Right ventricle myocardium superior (tissue), 1 donor: ENCODE measurements at regions not wholly inside any gene's neighbourhood (a gene's known extent, or its start where the extent isn't known, plus 50 kb on each side); places are given as distances from the start of the nearest gene placed in this dataset.
A peak's percentile ranks its signal among the peaks of the same experiment; 100 is the strongest.
"Not testable (repeated sequence)": the region's sequence is repeated elsewhere in the genome, so short reads cannot be mapped to it uniquely, and the experiment has no call there.

Experiments used
- ATAC-seq: fragments of 200-7000 bp; cut with Tn5 transposase; one replicate; pipeline ENCODE4 v1.9.1; 2020; ENCODE audit warnings: mild to moderate bottlenecking; ENCODE audit not compliant: poor library complexity
- DNase-seq: peaks from one replicate; pipeline ENCODE4 v3.0.0-alpha.2; 2020
- intact Hi-C: fragments of 100-400 bp; cut with DNase I; formaldehyde crosslinking; loops from one replicate; pipeline ENCODE4 v1.11.2; 2022
- donor health status: DM: no; HTN: yes; CAD: no; lungs with severe emphysema.

DNA sequence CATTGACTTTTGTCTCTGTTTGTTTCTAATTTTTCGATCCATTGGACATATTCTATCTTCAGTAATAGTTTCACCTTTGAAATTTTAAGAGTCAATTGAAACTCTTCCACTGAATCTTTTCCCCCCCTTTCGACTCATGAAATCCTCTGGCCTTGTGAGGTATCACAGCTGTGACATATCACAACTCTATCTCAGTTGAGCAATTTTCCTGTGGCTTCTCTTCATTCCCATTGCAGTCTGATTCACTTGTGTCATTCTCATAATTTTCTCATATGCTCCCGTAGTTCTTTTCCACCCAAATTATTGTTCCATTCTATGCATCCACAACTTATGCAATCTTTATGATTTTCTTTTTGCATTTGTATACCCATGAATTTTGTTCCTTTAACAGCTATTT, 261.6 kb downstream of the DACT1 start:
- intact Hi-C loops: no loop called here
- DNase-seq (no peak), ATAC-seq (peak; percentile 70)

- no peak for ATAC-seq
- DNase-seq: no peak
- intact Hi-C loops: no loop called here
Measured at GRCh38 chr14:58901826-58902225, 264.1 kb downstream of the DACT1 start.

- DNase-seq: no peak
- intact Hi-C loops: no loop called here
- ATAC-seq: no peak
Measured at GRCh38 chr14:58904776-58905175, 267.0 kb downstream of the DACT1 start.

DNA sequence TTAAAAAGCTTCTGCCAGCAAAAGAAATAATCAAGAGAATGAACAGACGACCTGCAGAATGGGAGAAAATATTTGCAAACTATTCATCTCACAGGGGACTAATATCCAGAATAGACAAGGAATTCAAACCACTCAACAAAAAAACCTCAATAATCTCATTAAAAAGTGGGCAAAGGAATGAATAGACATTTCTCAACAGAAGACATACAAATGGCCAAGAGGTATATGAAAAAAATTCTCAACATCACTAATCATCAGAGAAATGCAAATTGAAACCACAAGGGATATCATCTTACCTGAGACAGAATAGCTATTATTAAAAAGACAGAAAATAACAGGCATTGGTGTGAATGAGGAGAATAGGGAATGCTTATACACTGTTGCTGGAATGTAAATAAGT, 270.0 kb downstream of the DACT1 start:
- ATAC-seq: no peak
- intact Hi-C loops: no loop called here
- DNase-seq: no peak

GRCh38 chr14:58912287-58912686, 274.5 kb downstream of the DACT1 start:
- intact Hi-C loops: no loop called here
- ATAC-seq: no peak
- DNase-seq: no peak

- ATAC-seq: no peak
- intact Hi-C loops: no loop called here
- no peak for DNase-seq
Measured at GRCh38 chr14:58912799-58913432, 275.2 kb downstream of the DACT1 start.

DNA sequence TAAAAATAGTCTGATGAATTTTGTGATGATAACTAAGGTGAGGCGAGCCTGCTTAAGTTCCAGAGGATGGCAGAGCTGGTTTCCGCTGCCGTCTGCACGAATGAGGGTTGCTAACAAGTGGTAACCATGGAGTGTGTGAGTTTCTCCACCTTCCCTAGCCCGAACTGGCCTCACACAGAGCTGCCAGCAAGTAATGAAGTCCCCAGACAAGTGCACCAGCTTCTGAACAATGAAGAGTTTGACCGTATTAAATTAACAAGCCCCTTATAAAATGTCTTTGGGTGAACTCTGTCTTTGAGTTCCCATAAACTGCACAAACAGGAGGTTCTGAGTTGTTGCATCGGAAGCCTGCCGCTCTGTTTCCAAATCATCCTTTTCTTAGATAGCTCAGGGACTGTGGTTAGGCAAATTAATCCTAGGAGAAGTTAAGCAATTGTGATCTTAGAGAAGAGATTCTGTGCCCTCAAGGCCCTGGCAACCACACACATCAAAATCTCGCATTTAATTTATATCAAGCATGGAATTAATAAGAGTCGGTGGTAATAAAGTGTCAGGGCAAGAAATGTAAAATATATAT, 274.1 kb upstream of the DAAM1 start:
- DNase-seq (no peak), ATAC-seq (no peak)
- intact Hi-C loops: no loop called here

- intact Hi-C loops: no loop called here
- ATAC-seq (no peak), DNase-seq (no peak)
Measured at GRCh38 chr14:58915646-58916045, 272.8 kb upstream of the DAAM1 start.

DNA sequence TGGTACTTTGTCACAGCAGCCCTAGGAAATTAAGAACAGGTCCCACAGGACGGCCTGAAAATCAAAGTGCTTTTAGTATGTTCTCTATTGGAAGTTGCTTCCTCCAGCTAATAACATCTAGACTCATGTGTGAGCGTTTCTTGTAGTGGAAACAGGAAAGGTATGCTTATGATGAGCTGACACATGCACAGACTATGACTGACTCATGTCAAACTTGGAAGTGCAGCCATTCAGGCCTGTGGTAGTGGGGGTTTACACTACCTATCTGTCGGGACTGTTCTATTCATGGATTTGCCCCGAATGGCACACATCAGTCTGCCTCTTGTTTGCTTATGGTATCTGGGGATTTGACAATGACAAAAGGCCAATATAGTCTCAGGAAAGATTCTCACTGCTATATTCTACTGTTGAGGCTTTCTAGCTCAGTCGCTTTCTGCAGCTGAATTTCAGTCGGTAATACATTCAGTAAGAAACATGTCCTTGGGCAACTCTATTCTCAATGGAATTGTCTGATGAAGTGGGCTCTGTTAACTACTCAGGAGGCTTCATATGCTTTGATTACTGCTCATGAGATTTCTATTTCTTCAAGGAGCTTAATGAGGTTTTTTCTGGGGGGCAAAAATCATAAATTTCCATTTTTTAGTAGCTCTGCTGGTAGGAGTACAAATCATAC, 270.3 kb upstream of the DAAM1 start:
- DNase-seq (no peak), ATAC-seq (no peak)
- intact Hi-C loops: no loop called here

GRCh38 chr14:58919217-58919616, 269.2 kb upstream of the DAAM1 start:
- no peak for DNase-seq

GRCh38 chr14:58920230-58920629, 268.2 kb upstream of the DAAM1 start:
- no peak for DNase-seq
- no peak for ATAC-seq
- intact Hi-C loops: no loop called here

More at GRCh38 chr14:58919217-58919616, 269.2 kb upstream of the DAAM1 start:
- no peak for ATAC-seq
- intact Hi-C loops: no loop called here

DNA sequence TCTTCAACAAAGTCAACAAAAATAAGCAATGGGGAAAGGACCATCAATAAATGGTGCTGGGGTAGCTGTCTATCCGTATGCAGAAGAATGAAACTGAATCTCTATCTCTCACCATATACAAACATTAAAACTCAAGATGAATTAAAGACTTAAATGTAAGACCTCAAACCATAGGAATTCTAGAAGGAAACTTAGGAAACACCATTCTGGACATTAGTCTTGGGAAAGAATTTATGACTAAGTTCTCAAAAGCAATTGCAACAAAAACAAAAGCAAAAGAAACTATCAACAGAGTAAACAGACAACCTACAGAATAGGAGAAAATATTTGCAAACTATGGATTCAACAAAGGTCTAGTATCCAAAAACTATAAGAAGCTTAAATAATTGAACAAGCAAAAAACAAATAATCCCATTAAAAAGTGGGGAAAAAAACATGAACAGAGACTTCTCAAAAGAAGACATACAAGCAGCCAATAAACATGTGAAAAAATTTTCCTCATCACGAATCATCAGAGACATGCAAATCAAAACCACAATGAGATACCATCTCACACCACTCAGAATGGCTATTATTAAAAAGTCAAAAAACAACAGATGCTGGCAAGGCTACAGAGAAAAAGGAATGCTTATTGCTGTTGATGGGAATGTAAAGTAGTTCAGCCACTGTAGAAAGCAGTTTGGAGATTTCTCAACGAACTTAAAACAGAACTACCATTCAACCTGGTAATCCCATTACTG, 266.1 kb upstream of the DAAM1 start:
- ATAC-seq, intact Hi-C loops, DNase-seq: not testable (repeated sequence)

DNA sequence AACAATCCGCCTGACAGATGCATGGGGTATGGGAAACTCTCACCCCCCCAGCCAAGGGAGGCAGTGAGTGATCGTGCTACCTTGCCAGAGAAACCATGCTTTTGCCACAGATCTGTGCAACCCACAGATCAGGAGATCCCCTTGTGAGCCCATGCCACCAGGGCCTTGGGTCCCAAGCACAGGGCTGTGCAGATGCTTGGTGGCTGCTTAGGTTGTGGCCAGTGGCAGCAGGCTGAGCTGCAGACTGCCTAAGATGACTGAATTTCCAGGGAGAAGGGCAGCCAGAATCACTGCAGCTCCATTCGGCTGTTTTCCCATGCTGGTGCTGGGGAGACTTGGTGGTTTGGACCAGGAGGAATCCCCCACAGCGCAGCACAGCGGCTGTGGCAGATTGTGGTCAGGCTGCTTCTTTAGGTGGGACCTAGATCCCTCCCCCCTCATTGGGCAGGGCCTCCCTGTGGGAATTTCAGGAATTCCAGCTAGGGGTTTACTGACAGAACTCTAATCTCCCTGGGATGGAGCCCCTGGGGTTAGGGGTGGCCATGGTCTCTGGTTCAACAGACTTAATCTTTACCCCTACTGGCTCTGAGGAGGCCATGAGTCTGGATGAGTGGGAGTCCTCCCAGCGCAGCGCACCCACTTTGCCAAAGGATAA, 264.6 kb upstream of the DAAM1 start:
- ATAC-seq (no peak), DNase-seq (no peak)
- intact Hi-C loops: no loop called here

GRCh38 chr14:58941629-58942028, 246.8 kb upstream of the DAAM1 start:
- intact Hi-C loops: no loop called here
- DNase-seq (no peak), ATAC-seq (no peak)

DNA sequence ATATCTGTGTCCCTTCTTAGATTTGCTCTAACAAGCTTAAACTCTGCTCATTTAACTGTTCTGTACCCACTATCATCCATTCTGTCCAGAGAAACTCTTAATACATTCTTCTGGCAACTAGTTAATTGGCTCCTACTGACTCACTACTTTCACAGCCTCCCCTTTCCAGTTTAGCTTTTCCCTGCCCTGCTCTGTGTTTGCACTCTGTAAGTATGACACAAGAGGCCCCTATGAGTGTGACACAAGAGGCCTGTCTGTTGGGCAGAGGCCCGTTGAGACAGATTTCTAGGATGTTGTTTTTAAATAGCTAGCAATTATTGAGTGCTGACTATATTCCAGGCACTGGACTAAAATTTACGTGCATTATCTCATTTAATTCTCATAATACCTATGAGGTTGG, 246.0 kb upstream of the DAAM1 start:
- DNase-seq (no peak), ATAC-seq (no peak)
- intact Hi-C loops: no loop called here

DNA sequence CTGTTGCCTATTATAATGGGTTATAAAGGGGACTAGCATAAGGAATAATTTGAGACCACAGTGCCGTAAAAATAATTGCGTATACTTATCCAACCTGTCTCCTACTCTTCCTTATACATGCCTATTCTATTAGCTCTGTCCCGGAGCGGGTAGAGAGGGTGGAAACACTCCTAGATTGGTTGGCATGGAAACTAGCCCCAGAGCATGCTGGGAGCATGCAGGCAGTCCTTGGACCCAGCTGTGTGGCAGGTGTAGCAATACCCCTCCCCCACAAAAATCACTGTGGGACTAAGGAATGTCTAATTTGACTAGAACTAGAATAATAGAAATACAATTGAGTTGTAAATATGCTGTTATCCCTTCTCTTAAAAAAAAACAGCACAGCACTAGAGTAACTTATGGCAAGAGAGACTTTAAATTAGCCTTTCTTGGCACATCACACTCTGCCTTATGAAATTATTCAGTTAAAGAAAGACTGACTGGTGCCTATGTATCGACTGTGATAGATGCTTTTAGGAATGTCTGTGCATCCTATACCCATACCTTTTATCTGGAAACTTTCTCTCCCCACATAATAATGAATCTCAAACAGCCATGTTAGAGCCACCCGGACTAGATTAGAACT, 244.0 kb upstream of the DAAM1 start:
- intact Hi-C loops: no loop called here

DNA sequence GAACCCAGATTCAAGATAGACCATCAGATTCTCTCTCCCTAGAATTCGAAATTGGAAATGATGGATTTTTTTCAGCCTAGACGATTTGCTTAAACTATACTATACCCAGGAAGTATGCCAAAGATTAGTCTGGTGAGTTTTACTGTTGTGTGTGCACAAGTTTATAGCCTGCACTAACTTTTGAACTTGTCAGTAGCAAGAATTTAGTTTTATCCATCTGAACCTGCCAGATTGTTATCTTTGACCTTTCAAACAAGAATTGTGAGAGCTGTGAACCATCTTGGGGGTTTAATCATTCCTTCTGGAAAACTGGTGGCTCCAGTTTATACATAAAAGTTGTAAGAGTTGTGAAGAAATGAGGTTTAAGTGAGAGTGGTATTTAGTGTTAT, 243.5 kb upstream of the DAAM1 start:
- intact Hi-C loops: no loop called here
- no peak for DNase-seq
- no peak for ATAC-seq

More for the DNA sequence above, 244.0 kb upstream of the DAAM1 start:
- DNase-seq (no peak), ATAC-seq (no peak)

DNA sequence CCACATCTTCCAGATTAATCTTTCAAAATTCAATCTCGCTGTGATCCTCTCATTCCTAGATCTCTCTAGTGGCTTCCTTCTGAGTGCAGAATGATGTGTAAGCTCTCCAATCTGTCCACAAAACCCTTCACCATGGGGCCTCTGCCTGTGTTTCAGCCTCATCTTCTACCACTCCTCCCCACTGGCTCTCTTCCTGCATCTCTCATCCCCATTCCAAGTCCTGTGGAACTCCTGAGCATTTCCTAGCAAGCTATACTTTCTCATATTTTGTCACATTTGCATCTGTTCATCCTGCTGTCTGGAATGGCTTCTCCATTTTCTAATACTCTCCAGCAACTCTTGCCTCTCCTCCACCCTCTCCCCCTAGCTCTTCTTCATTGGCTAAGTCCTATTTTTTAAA, 242.0 kb upstream of the DAAM1 start:
- DNase-seq (no peak), ATAC-seq (no peak)
- intact Hi-C loops: no loop called here

DNA sequence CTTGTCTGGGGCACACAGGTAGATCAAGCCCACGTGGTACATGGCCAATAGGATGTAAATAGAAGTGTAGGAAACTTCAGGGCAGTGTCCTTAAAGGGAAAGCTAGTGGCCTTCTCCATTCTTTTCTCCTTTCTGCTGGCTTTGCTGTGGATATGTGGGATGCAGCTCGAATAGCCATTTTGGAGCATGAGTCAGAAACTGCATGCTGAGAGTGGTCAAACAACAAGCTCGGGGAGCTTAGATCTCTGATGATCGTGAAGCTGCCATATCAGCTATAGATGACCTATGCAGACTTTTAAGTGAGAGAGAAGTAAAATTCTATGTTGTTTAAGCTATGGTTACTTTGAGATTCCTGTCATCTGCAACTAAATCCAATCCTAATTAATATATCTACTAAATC, 241.3 kb upstream of the DAAM1 start:
- DNase-seq: no peak
- no peak for ATAC-seq
- intact Hi-C loops: no loop called here
